H9 (cell line): ENCODE measurements at regions not wholly inside any gene's neighbourhood (a gene's known extent, or its start where the extent isn't known, plus 50 kb on each side); places are given as distances from the start of the nearest gene placed in this dataset.
A peak's percentile ranks its signal among the peaks of the same experiment; 100 is the strongest.

Experiments
- DNase-seq: peaks from one replicate; pipeline ENCODE4 v3.0.0-alpha.2; 2017
- H2AFZ ChIP-seq: one replicate; pipeline ENCODE4 v1.6.1; 2013; ENCODE audit warnings: mild to moderate bottlenecking, low read length, control low read depth, moderate library complexity
- H2AK5ac ChIP-seq: 2 replicates; pipeline ENCODE4 v1.6.1; 2013; ENCODE audit warnings: low read length, control low read depth, mixed read lengths; ENCODE audit not compliant: insufficient read length
- H2BK120ac ChIP-seq: one replicate; pipeline ENCODE4 v1.6.1; 2013; ENCODE audit warnings: low read depth, mild to moderate bottlenecking, low read length, control low read depth, inconsistent platforms; ENCODE audit not compliant: poor library complexity, severe bottlenecking
- H2BK12ac ChIP-seq: 2 replicates; pipeline ENCODE4 v1.6.1; 2013; ENCODE audit warnings: low read length, control low read depth, mixed read lengths, low read depth; ENCODE audit not compliant: insufficient read length
- H2BK15ac ChIP-seq: 2 replicates; pipeline ENCODE4 v1.6.1; 2013; ENCODE audit warnings: low read depth, low read length, control low read depth
- H2BK20ac ChIP-seq: one replicate; pipeline ENCODE4 v1.6.1; 2013; ENCODE audit warnings: low read depth, mild to moderate bottlenecking, low read length, control low read depth, inconsistent platforms; ENCODE audit not compliant: poor library complexity, severe bottlenecking
- H2BK5ac ChIP-seq: 2 replicates; pipeline ENCODE4 v1.6.1; 2013; ENCODE audit warnings: low read length, control low read depth, mixed read lengths; ENCODE audit not compliant: insufficient read length
- H3K14ac ChIP-seq: 2 replicates; pipeline ENCODE4 v1.6.1; 2013; ENCODE audit warnings: low read length, control low read depth; ENCODE audit not compliant: insufficient read depth
- H3K18ac ChIP-seq: 2 replicates; pipeline ENCODE4 v1.6.1; 2013; ENCODE audit warnings: low read depth, mild to moderate bottlenecking, mixed read lengths, low read length, control low read depth; ENCODE audit not compliant: insufficient read length
- H3K23ac ChIP-seq: 2 replicates; pipeline ENCODE4 v1.6.1; 2013; ENCODE audit warnings: low read length, control low read depth, mixed read lengths, low read depth; ENCODE audit not compliant: insufficient read length
- H3K23me2 ChIP-seq: 2 replicates; pipeline ENCODE4 v1.6.1; 2013; ENCODE audit warnings: low read depth, mild to moderate bottlenecking, mixed read lengths, low read length, control low read depth; ENCODE audit not compliant: insufficient read length, poor library complexity, severe bottlenecking
- H3K27ac ChIP-seq: 2 replicates; pipeline ENCODE4 v1.5.1; 2013; ENCODE audit warnings: low read length, control low read depth, mixed read lengths, low read depth; ENCODE audit not compliant: insufficient read length
- H3K27me3 ChIP-seq: 2 replicates; pipeline ENCODE4 v1.6.1; 2013; ENCODE audit warnings: low read length, control low read depth, inconsistent platforms; ENCODE audit not compliant: insufficient read depth
- H3K4ac ChIP-seq: 2 replicates; pipeline ENCODE4 v1.6.1; 2013; ENCODE audit warnings: low read depth, mild to moderate bottlenecking, control low read depth, inconsistent platforms, low read length, moderate library complexity
- H3K4me1 ChIP-seq: 2 replicates; pipeline ENCODE4 v1.6.1; 2013; ENCODE audit warnings: low read length, control low read depth, inconsistent platforms; ENCODE audit not compliant: insufficient read depth
- H3K4me2 ChIP-seq: 2 replicates; pipeline ENCODE4 v1.6.1; 2013; ENCODE audit warnings: low read length, control low read depth, mixed read lengths; ENCODE audit not compliant: insufficient read length, insufficient read depth
- H3K56ac ChIP-seq: 2 replicates; pipeline ENCODE4 v1.6.1; 2013; ENCODE audit warnings: low read depth, mild to moderate bottlenecking, mixed read lengths, low read length, control low read depth; ENCODE audit not compliant: insufficient read length
- H3K79me1 ChIP-seq: 2 replicates; pipeline ENCODE4 v1.6.1; 2013; ENCODE audit warnings: low read depth, mild to moderate bottlenecking, moderate library complexity, low read length, control low read depth, inconsistent platforms; ENCODE audit not compliant: insufficient read depth, poor library complexity, severe bottlenecking
- H3K79me2 ChIP-seq: 2 replicates; pipeline ENCODE4 v1.6.1; 2013; ENCODE audit warnings: low read length, control low read depth, inconsistent platforms; ENCODE audit not compliant: insufficient read depth
- H3K9ac ChIP-seq: 2 replicates; pipeline ENCODE4 v1.6.1; 2013; ENCODE audit warnings: low read length, control low read depth, mixed read lengths; ENCODE audit not compliant: insufficient read length; ENCODE audit errors: extremely low read depth
- H3K9me3 ChIP-seq: one replicate; pipeline ENCODE4 v1.6.1; 2013; ENCODE audit warnings: low read depth, low read length, inconsistent platforms; ENCODE audit not compliant: control insufficient read depth
- H3T11ph ChIP-seq: one replicate; pipeline ENCODE4 v1.6.1; 2013; ENCODE audit warnings: mild to moderate bottlenecking, low read length, control low read depth, inconsistent platforms
- H4K20me1 ChIP-seq: one replicate; pipeline ENCODE4 v1.6.1; 2013; ENCODE audit not compliant: control insufficient read depth, insufficient read length, insufficient read depth
- H4K5ac ChIP-seq: 2 replicates; pipeline ENCODE4 v1.6.1; 2013; ENCODE audit warnings: low read depth, mild to moderate bottlenecking, mixed read lengths, low read length, control low read depth; ENCODE audit not compliant: insufficient read length
- H4K8ac ChIP-seq: replicated peaks from 2 replicates; pipeline ENCODE4 v1.6.1; 2013; ENCODE audit warnings: low read length, control low read depth, mixed read lengths, low read depth; ENCODE audit not compliant: insufficient read length
- H4K91ac ChIP-seq: 2 replicates; pipeline ENCODE4 v1.6.1; 2013; ENCODE audit warnings: low read depth, mild to moderate bottlenecking, moderate library complexity, mixed read lengths, low read length, control low read depth; ENCODE audit not compliant: insufficient read length
- H3K27ac Mint-ChIP-seq, 3 experiments: 2 replicates in 2 of 3; 3 replicates in 1 of 3; pipeline ENCODE4 v1.8.0; 2020 to 2021; ENCODE audit warnings: mixed read lengths in 3 of 3, mild to moderate bottlenecking in 1 of 3, moderate library complexity in 1 of 3
- H3K27me3 Mint-ChIP-seq: 2 replicates; pipeline ENCODE4 v1.8.0; 2021; ENCODE audit warnings: low read depth, mild to moderate bottlenecking, moderate library complexity, mixed read lengths
- H3K36me3 Mint-ChIP-seq, 3 experiments: 2 replicates in 2 of 3; 3 replicates in 1 of 3; pipeline ENCODE4 v1.8.0; 2020 to 2021; ENCODE audit warnings: low read depth in 3 of 3, mixed read lengths in 3 of 3; ENCODE audit not compliant: insufficient read depth in 1 of 3
- H3K4me1 Mint-ChIP-seq, 2 experiments: 2 replicates each; pipeline ENCODE4 v1.8.0; 2020; ENCODE audit warnings: mixed read lengths in 2 of 2
- H3K4me3 Mint-ChIP-seq, 2 experiments: 2 replicates in 1 of 2; 3 replicates in 1 of 2; pipeline ENCODE4 v1.8.0; 2020 to 2021; ENCODE audit warnings: mild to moderate bottlenecking in 2 of 2, mixed read lengths in 2 of 2, moderate library complexity in 1 of 2
- H3K9me3 Mint-ChIP-seq, 2 experiments: 2 replicates in 1 of 2; 3 replicates in 1 of 2; pipeline ENCODE4 v1.8.0; 2020; ENCODE audit warnings: mild to moderate bottlenecking in 2 of 2, mixed read lengths in 2 of 2, moderate library complexity in 1 of 2
- WGBS: extraction: QIAGEN DNeasy Blood & Tissue Kit; methylation state at CpG from one replicate; pipeline ENCODE4 v1.1.7; 2013; ENCODE audit warnings: missing lambda C conversion rate, low lambda C conversion rate, mixed read lengths; ENCODE audit not compliant: insufficient read length; ENCODE audit errors: extremely low coverage; 5-methylcytosine and 5-hydroxymethylcytosine counted together
- TF ChIP-seq, protein P1 (sequence below): fragments of 200-600 bp; sonication (generic); conservative IDR thresholded peaks from 3 replicates; pipeline ENCODE4 v1.8.0; 2021; ENCODE audit warnings: antibody characterized with exemption, mild to moderate bottlenecking

DNA sequence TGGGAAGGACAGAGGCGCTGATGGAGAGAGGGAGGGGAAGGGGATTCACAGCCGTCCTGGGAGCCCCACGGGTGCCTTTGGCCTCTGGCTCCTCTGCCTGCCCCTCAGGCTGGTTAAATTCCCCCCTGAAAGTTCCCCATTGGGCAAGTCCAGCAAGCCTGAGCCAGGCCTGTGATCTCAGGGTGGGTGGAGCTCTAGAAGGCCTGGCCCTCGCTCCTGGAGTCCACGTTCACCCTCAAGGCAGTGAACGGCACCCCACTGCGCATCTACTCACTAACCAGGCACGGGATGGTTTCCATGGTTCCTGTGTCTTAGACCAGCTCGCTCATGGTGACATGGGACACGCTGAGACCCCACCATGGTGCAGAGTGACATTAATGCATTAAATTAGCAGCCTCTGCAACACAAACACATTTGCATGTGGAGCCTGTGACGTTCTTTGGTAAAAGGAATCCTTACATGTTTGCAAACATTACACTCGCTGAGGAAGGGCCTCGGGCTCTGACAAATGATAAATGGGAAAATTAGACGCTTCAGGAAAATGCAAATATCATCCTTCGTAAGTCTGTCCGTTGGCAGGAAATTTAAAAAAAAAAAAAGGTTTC is 452.7 kb downstream of the PREX1 start:
- no peak overlapping the region for H2BK12ac ChIP-seq
- H2BK5ac ChIP-seq = no peak overlapping the region
- H4K8ac ChIP-seq = no peak overlapping the region
- H3K18ac ChIP-seq = no peak overlapping the region
- no peaks in the 10 kb centered on the region for H3K9me3 ChIP-seq
- TF ChIP-seq, protein P1, sequence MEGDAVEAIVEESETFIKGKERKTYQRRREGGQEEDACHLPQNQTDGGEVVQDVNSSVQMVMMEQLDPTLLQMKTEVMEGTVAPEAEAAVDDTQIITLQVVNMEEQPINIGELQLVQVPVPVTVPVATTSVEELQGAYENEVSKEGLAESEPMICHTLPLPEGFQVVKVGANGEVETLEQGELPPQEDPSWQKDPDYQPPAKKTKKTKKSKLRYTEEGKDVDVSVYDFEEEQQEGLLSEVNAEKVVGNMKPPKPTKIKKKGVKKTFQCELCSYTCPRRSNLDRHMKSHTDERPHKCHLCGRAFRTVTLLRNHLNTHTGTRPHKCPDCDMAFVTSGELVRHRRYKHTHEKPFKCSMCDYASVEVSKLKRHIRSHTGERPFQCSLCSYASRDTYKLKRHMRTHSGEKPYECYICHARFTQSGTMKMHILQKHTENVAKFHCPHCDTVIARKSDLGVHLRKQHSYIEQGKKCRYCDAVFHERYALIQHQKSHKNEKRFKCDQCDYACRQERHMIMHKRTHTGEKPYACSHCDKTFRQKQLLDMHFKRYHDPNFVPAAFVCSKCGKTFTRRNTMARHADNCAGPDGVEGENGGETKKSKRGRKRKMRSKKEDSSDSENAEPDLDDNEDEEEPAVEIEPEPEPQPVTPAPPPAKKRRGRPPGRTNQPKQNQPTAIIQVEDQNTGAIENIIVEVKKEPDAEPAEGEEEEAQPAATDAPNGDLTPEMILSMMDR = no peak
- H3K14ac ChIP-seq = no peak overlapping the region; the same call in 1 of the 2 replicates
- H2BK20ac ChIP-seq = no peak overlapping the region
- no CpG with 5 or more reads among the region's 16 CpGs for WGBS
- no peak overlapping the region for H3K27ac ChIP-seq
- H3K4me3 Mint-ChIP-seq = no peak overlapping the region
- H2AK5ac ChIP-seq = no peak overlapping the region
- DNase-seq = no peak
- no peaks in the 10 kb centered on the region for H4K20me1 ChIP-seq
- H3K23ac ChIP-seq = no peak overlapping the region
- H3K56ac ChIP-seq = no peak overlapping the region
- no peak overlapping the region for H2BK15ac ChIP-seq
- no peak overlapping the region for H2AFZ ChIP-seq
- H3K79me1 ChIP-seq = no peaks in the 10 kb centered on the region
- H2BK120ac ChIP-seq = no peak overlapping the region
- peaks cover 6% of the 10 kb centered on the region for H3K27me3 Mint-ChIP-seq
- peak overlapping the region in 2 of 3 experiments; percentile 28 to 66; a peak in 1 of 7 replicates for H3K27ac Mint-ChIP-seq
- no peaks in the 10 kb centered on the region for H3K36me3 Mint-ChIP-seq
- no peaks in the 10 kb centered on the region for H3K4me1 ChIP-seq
- H3K27me3 ChIP-seq = no peaks in the 10 kb centered on the region
- no peak overlapping the region for H3T11ph ChIP-seq
- H3K9me3 Mint-ChIP-seq = no peaks in the 10 kb centered on the region
- H3K4me1 Mint-ChIP-seq = peaks cover 59 to 65% of the 10 kb centered on the region in 2 experiments
- no peaks in the 10 kb centered on the region for H3K23me2 ChIP-seq
- H3K4me2 ChIP-seq = no peak overlapping the region
- no peak overlapping the region for H3K9ac ChIP-seq
- no peak overlapping the region for H3K4ac ChIP-seq
- H4K5ac ChIP-seq = no peak overlapping the region
- no peaks in the 10 kb centered on the region for H3K79me2 ChIP-seq
- H4K91ac ChIP-seq = no peak overlapping the region
